Gastrocnemius medialis (tissue), 4 donors: ENCODE measurements at regions not wholly inside any gene's neighbourhood (a gene's known extent, or its start where the extent isn't known, plus 50 kb on each side); places are given as distances from the start of the nearest gene placed in this dataset.

Experiments
- ATAC-seq, 2 donors: fragments of 150-250 bp; one replicate each; pipeline ENCODE4 v1.9.1; 2016
- DNase-seq, 2 donors: peaks; one replicate each; pipeline ENCODE4 v3.0.0-alpha.2; 2019
- H3K27ac ChIP-seq, 4 donors: fragments of 200-600 bp; sonication (generic); 1 replicate in 1 of 4; 2 replicates in 3 of 4; pipeline ENCODE4 v1.5.1; 2016 to 2018; ENCODE audit warnings: mild to moderate bottlenecking in 2 of 4, moderate library complexity in 1 of 4
- H3K27me3 ChIP-seq, 3 donors: fragments of 200-600 bp; sonication (generic) in 2 of 3; 1 replicate in 1 of 3; 2 replicates in 2 of 3; pipeline versions ENCODE4 v1.5.1 to v1.6.0; 2016 to 2019; ENCODE audit warnings: mild to moderate bottlenecking in 1 of 3, moderate library complexity in 1 of 3
- H3K36me3 ChIP-seq, 2 donors: fragments of 200-600 bp; sonication (generic) in 1 of 2; one replicate each; pipeline ENCODE4 v1.5.1; 2017 to 2018
- H3K4me1 ChIP-seq, 2 donors: fragments of 200-600 bp; sonication (generic) in 1 of 2; one replicate each; pipeline ENCODE4 v1.5.1; 2016 to 2017; ENCODE audit warnings: mild to moderate bottlenecking in 2 of 2
- H3K4me3 ChIP-seq, 4 donors: fragments of 200-600 bp; sonication (generic) in 3 of 4; 1 replicate in 1 of 4; 2 replicates in 3 of 4; pipeline ENCODE4 v1.5.1; 2016 to 2019; ENCODE audit warnings: mild to moderate bottlenecking in 2 of 4
- H3K9me3 ChIP-seq, 3 donors: fragments of 200-600 bp; sonication (generic) in 2 of 3; 1 replicate in 1 of 3; 2 replicates in 2 of 3; pipeline ENCODE4 v1.5.1; 2016 to 2019
- CTCF ChIP-seq, 5 experiments: fragments of 450-650 bp in 3 of 5; fragments of 200-600 bp in 2 of 5; sonication (generic) in 2 of 5; IDR thresholded peaks in 4 of 5; conservative IDR thresholded peaks in 1 of 5; 1 replicate in 4 of 5; 2 replicates in 1 of 5; pipeline ENCODE4 v1.5.1; 2016 to 2019; ENCODE audit warnings: antibody characterized with exemption in 5 of 5, mild to moderate bottlenecking in 3 of 5, moderate library complexity in 3 of 5
- POLR2A ChIP-seq, 2 donors: fragments of 450-650 bp; IDR thresholded peaks; one replicate each; pipeline ENCODE4 v1.6.1; 2017; ENCODE audit warnings: antibody characterized with exemption in 2 of 2, mild to moderate bottlenecking in 2 of 2, moderate library complexity in 2 of 2
- in situ Hi-C, 4 donors: fragments of 200-750 bp; cut with MboI; loops; one replicate each; pipeline versions ENCODE4 v1.15.0 to v1.8.0; 2017; ENCODE audit warnings: low sequenced_read_pairs in 4 of 4
- intact Hi-C: fragments of 100-400 bp; cut with DNase I; formaldehyde crosslinking; loops from one replicate; pipeline ENCODE4 v1.15.1; 2023; ENCODE audit warnings: low total_unique reads

- in situ Hi-C loops = loop anchor here in 2 of 4 donors (25.0 kb wide), 3 partner anchors 607 to 932 kb away; no protein-coding TSS in a partner anchor
- Histone ChIP-seq H3K9me3 (no peaks in the 10 kb centered on the region), H3K27me3 (peaks cover 4 to 14% (median 8%) of the 10 kb centered on the region in 3 donors), H3K27ac (no peak overlapping the region), H3K4me1 (peaks cover 0 to 4% of the 10 kb centered on the region in 2 donors), H3K4me3 (peak overlapping the region in 1 of 4 donors; percentile 25), H3K36me3 (no peaks in the 10 kb centered on the region)
- DNase-seq (peak; percentile 31 to 35), ATAC-seq (no peak)
- no peak for TF ChIP-seq POLR2A (IDR thresholded peaks at IDR 0.05)
- TF ChIP-seq CTCF (IDR thresholded peaks at IDR 0.05 in 4 of 5, conservative IDR thresholded peaks at IDR 0.05 in 1 of 5) = peak in 4 of 5 experiments; percentile 38 to 67 (median 56)
- intact Hi-C loops = no loop called here
Observed at GRCh38 chr21:41068967-41069642, 98.9 kb upstream of the BACE2 start.

GRCh38 chr21:41070284-41070683 is 97.7 kb upstream of the BACE2 start:
- intact Hi-C loops (no loop called here), in situ Hi-C loops (loop anchor here in 2 of 4 donors (25.0 kb wide), 3 partner anchors 608 to 933 kb away; no protein-coding TSS in a partner anchor)
- Histone ChIP-seq H3K9me3 (no peaks in the 10 kb centered on the region), H3K27ac (no peak overlapping the region), H3K4me3 (no peak overlapping the region), H3K4me1 (peaks cover 0 to 4% of the 10 kb centered on the region in 2 donors), H3K27me3 (peaks cover 4 to 14% (median 8%) of the 10 kb centered on the region in 3 donors), H3K36me3 (no peaks in the 10 kb centered on the region)
- DNase-seq = no peak
- no peak for TF ChIP-seq POLR2A (IDR thresholded peaks at IDR 0.05)
- TF ChIP-seq CTCF (IDR thresholded peaks at IDR 0.05 in 4 of 5, conservative IDR thresholded peaks at IDR 0.05 in 1 of 5) = no peak
- no peak for ATAC-seq

GRCh38 chr21:41071258-41072171 is 96.4 kb upstream of the BACE2 start:
- intact Hi-C loops (no loop called here), in situ Hi-C loops (loop anchor here in 2 of 4 donors (25.0 kb wide), 3 partner anchors 609 to 934 kb away; no protein-coding TSS in a partner anchor)
- Histone ChIP-seq H3K27me3 (peaks cover 2 to 14% (median 8%) of the 10 kb centered on the region in 3 donors), H3K9me3 (no peaks in the 10 kb centered on the region), H3K27ac (no peak overlapping the region), H3K36me3 (no peaks in the 10 kb centered on the region), H3K4me3 (no peak overlapping the region), H3K4me1 (peaks cover 0 to 4% of the 10 kb centered on the region in 2 donors)
- ATAC-seq (no peak), DNase-seq (no peak)
- TF ChIP-seq CTCF (IDR thresholded peaks at IDR 0.05 in 4 of 5, conservative IDR thresholded peaks at IDR 0.05 in 1 of 5) = no peak
- TF ChIP-seq POLR2A (IDR thresholded peaks at IDR 0.05) = no peak

GRCh38 chr21:41073558-41073957 is 94.4 kb upstream of the BACE2 start:
- ATAC-seq (no peak), DNase-seq (no peak)
- Histone ChIP-seq H3K27me3 (peaks cover 0 to 8% (median 6%) of the 10 kb centered on the region in 3 donors), H3K4me3 (no peak overlapping the region), H3K36me3 (no peaks in the 10 kb centered on the region), H3K9me3 (no peaks in the 10 kb centered on the region), H3K4me1 (peaks cover 0 to 4% of the 10 kb centered on the region in 2 donors), H3K27ac (no peak overlapping the region)
- no peak for TF ChIP-seq POLR2A (IDR thresholded peaks at IDR 0.05)
- TF ChIP-seq CTCF (IDR thresholded peaks at IDR 0.05 in 4 of 5, conservative IDR thresholded peaks at IDR 0.05 in 1 of 5) = no peak
- intact Hi-C loops = no loop called here
- in situ Hi-C loops = loop anchor here in 2 of 4 donors (25.0 kb wide), 3 partner anchors 611 to 936 kb away; no protein-coding TSS in a partner anchor
